Mesothelial cell of epicardium (in vitro differentiated cells): ENCODE measurements at regions not wholly inside any gene's neighbourhood (a gene's known extent, or its start where the extent isn't known, plus 50 kb on each side); places are given as distances from the start of the nearest gene placed in this dataset.

Experiments used
- DNase-seq, 2 experiments: peaks; one replicate each; pipeline ENCODE4 v3.0.0; 2021; ENCODE audit warnings: low spot score in 2 of 2; ENCODE audit not compliant: unreplicated experiment in 2 of 2
- H3K27ac Mint-ChIP-seq: 2 replicates; pipeline ENCODE4 v1.8.0; 2021; ENCODE audit warnings: mixed read lengths
- H3K27me3 Mint-ChIP-seq: 2 replicates; pipeline ENCODE4 v1.8.0; 2021; ENCODE audit warnings: low read depth, mixed read lengths
- H3K36me3 Mint-ChIP-seq: 2 replicates; pipeline ENCODE4 v1.8.0; 2021; ENCODE audit warnings: mixed read lengths
- H3K4me1 Mint-ChIP-seq: 2 replicates; pipeline ENCODE4 v1.8.0; 2021; ENCODE audit warnings: mixed read lengths
- H3K4me3 Mint-ChIP-seq: 2 replicates; pipeline ENCODE4 v1.8.0; 2021; ENCODE audit warnings: mild to moderate bottlenecking, moderate library complexity, mixed read lengths
- H3K9me3 Mint-ChIP-seq: 2 replicates; pipeline ENCODE4 v1.8.0; 2021; ENCODE audit warnings: mixed read lengths
- CTCF ChIP-seq: fragments of 200-600 bp; sonication (generic); IDR thresholded peaks from one replicate; pipeline ENCODE4 v1.5.0; 2021; ENCODE audit warnings: antibody characterized with exemption; ENCODE audit not compliant: unreplicated experiment

- Mint-ChIP-seq H3K4me1 (peaks cover 26% of the 10 kb centered on the region), H3K4me3 (no peak overlapping the region), H3K27ac (no peak overlapping the region), H3K36me3 (no peaks in the 10 kb centered on the region), H3K27me3 (peaks cover 13% of the 10 kb centered on the region), H3K9me3 (peaks cover 16% of the 10 kb centered on the region)
- no peak for TF ChIP-seq CTCF
- no peak for DNase-seq
These were observed 58.5 kb upstream of the SIPA1L2 start for GRCh38 chr1:232688398-232688797.

- Mint-ChIP-seq H3K4me3 (no peak overlapping the region), H3K27ac (no peak overlapping the region), H3K9me3 (peaks cover 16% of the 10 kb centered on the region), H3K36me3 (no peaks in the 10 kb centered on the region), H3K27me3 (peaks cover 19% of the 10 kb centered on the region), H3K4me1 (peaks cover 13% of the 10 kb centered on the region)
- DNase-seq: no peak
- no peak for TF ChIP-seq CTCF
These were observed 59.8 kb upstream of the SIPA1L2 start for GRCh38 chr1:232689711-232690110.

- TF ChIP-seq CTCF: no peak
- H3K9me3 Mint-ChIP-seq: peaks cover 16% of the 10 kb centered on the region
- no peaks in the 10 kb centered on the region for H3K36me3 Mint-ChIP-seq
- H3K4me3 Mint-ChIP-seq: peak overlapping the region; percentile 27
- H3K27ac Mint-ChIP-seq: peak overlapping the region; percentile 75
- H3K4me1 Mint-ChIP-seq: peaks cover 10% of the 10 kb centered on the region
- H3K27me3 Mint-ChIP-seq: peaks cover 19% of the 10 kb centered on the region
- DNase-seq: no peak
These were observed 60.5 kb upstream of the SIPA1L2 start for GRCh38 chr1:232690285-232690935.

GRCh38 chr1:232694475-232694874, 64.5 kb upstream of the SIPA1L2 start:
- peaks cover 18% of the 10 kb centered on the region for H3K27me3 Mint-ChIP-seq
- peaks cover 10% of the 10 kb centered on the region for H3K4me1 Mint-ChIP-seq
- no peak overlapping the region for H3K4me3 Mint-ChIP-seq
- H3K27ac Mint-ChIP-seq: no peak overlapping the region
- H3K9me3 Mint-ChIP-seq: peaks cover under 1% of the 10 kb centered on the region
- H3K36me3 Mint-ChIP-seq: no peaks in the 10 kb centered on the region
- DNase-seq: no peak
- TF ChIP-seq CTCF: no peak

GRCh38 chr1:232695621-232696385, 65.9 kb upstream of the SIPA1L2 start:
- no peaks in the 10 kb centered on the region for H3K4me1 Mint-ChIP-seq
- H3K27me3 Mint-ChIP-seq: peaks cover 16% of the 10 kb centered on the region
- H3K9me3 Mint-ChIP-seq: no peaks in the 10 kb centered on the region
- no peak overlapping the region for H3K27ac Mint-ChIP-seq
- TF ChIP-seq CTCF: no peak
- no peak overlapping the region for H3K4me3 Mint-ChIP-seq
- H3K36me3 Mint-ChIP-seq: no peaks in the 10 kb centered on the region
- DNase-seq: no peak
